ENCODE measurements at regions not wholly inside any gene's neighbourhood (a gene's known extent, or its start where the extent isn't known, plus 50 kb on each side); places are given as distances from the start of the nearest gene placed in this dataset.

GRCh38 chr18:8548186-8548585, 61.1 kb upstream of the RAB12 start:
- H3K27me3 Mint-ChIP-seq: peaks cover 6% of the 10 kb centered on the region
- DNase-seq: no peak
- H3K9me3 Mint-ChIP-seq: no peaks in the 10 kb centered on the region
- no peak overlapping the region for H3K27ac Mint-ChIP-seq
- H3K4me1 Mint-ChIP-seq: no peaks in the 10 kb centered on the region
- no peaks in the 10 kb centered on the region for H3K36me3 Mint-ChIP-seq
- H3K4me3 Mint-ChIP-seq: no peak overlapping the region

GRCh38 chr18:8549254-8549757, 59.9 kb upstream of the RAB12 start:
- Mint-ChIP-seq H3K27ac (no peak overlapping the region), H3K9me3 (no peaks in the 10 kb centered on the region), H3K4me3 (no peak overlapping the region), H3K36me3 (no peaks in the 10 kb centered on the region), H3K27me3 (no peaks in the 10 kb centered on the region), H3K4me1 (no peaks in the 10 kb centered on the region)
- no peak for DNase-seq

GRCh38 chr18:8552151-8552550, 57.1 kb upstream of the RAB12 start:
- H3K9me3 Mint-ChIP-seq: no peaks in the 10 kb centered on the region
- peaks cover 2% of the 10 kb centered on the region for H3K27me3 Mint-ChIP-seq
- H3K4me1 Mint-ChIP-seq: no peaks in the 10 kb centered on the region
- no peaks in the 10 kb centered on the region for H3K36me3 Mint-ChIP-seq
- no peak overlapping the region for H3K4me3 Mint-ChIP-seq
- DNase-seq: no peak
- no peak overlapping the region for H3K27ac Mint-ChIP-seq

GRCh38 chr18:8554354-8554753, 54.9 kb upstream of the RAB12 start:
- H3K27me3 Mint-ChIP-seq: peaks cover 4% of the 10 kb centered on the region
- no peak overlapping the region for H3K27ac Mint-ChIP-seq
- no peaks in the 10 kb centered on the region for H3K9me3 Mint-ChIP-seq
- no peak for DNase-seq
- H3K36me3 Mint-ChIP-seq: no peaks in the 10 kb centered on the region
- no peaks in the 10 kb centered on the region for H3K4me1 Mint-ChIP-seq
- H3K4me3 Mint-ChIP-seq: no peak overlapping the region

- no peaks in the 10 kb centered on the region for H3K9me3 Mint-ChIP-seq
- H3K4me1 Mint-ChIP-seq: no peaks in the 10 kb centered on the region
Observed at GRCh38 chr18:8556424-8556823, 52.8 kb upstream of the RAB12 start.

More at GRCh38 chr18:8556424-8556823, 52.8 kb upstream of the RAB12 start:
- no peak overlapping the region for H3K27ac Mint-ChIP-seq
- no peak for DNase-seq
- H3K4me3 Mint-ChIP-seq: no peak overlapping the region
- no peaks in the 10 kb centered on the region for H3K36me3 Mint-ChIP-seq
- peaks cover 4% of the 10 kb centered on the region for H3K27me3 Mint-ChIP-seq
